SK-N-SH (cell line): ENCODE measurements at regions not wholly inside any gene's neighbourhood (a gene's known extent, or its start where the extent isn't known, plus 50 kb on each side); places are given as distances from the start of the nearest gene placed in this dataset.

Experiments
- CHD2 ChIP-seq: fragments of 150-350 bp; IDR thresholded peaks from 2 replicates; pipeline ENCODE4 v1.6.1; 2018; ENCODE audit warnings: low read length; ENCODE audit not compliant: partially characterized antibody
- CTCF ChIP-seq: fragments of 200-600 bp; sonication (generic); IDR thresholded peaks from 2 replicates; pipeline ENCODE4 v1.6.1; 2017; ENCODE audit warnings: antibody characterized with exemption, mild to moderate bottlenecking, moderate library complexity
- EP300 ChIP-seq, 2 experiments: IDR thresholded peaks; 2 replicates each; pipeline versions ENCODE4 v1.4.0 to v1.6.1; 2012; ENCODE audit warnings: borderline replicate concordance in 1 of 2, low read depth in 1 of 2, low read length in 1 of 2
- FOXJ3 ChIP-seq: sonication (generic); formaldehyde crosslinking; IDR thresholded peaks from 2 replicates; pipeline ENCODE4 v1.5.1; 2020; ENCODE audit warnings: mild to moderate bottlenecking, missing genetic modification reagents
- GABPA ChIP-seq: IDR thresholded peaks from 2 replicates; pipeline ENCODE4 v1.4.0; 2012; ENCODE audit warnings: low read depth, mild to moderate bottlenecking
- JUND ChIP-seq: IDR thresholded peaks from 2 replicates; pipeline ENCODE4 v1.4.0; 2012
- POLR2AphosphoS5 ChIP-seq: IDR thresholded peaks from 2 replicates; pipeline ENCODE4 v1.6.1; 2012; ENCODE audit warnings: low read depth, low read length
- REST ChIP-seq: IDR thresholded peaks from 2 replicates; pipeline ENCODE4 v1.6.1; 2012; ENCODE audit warnings: mild to moderate bottlenecking, low read depth, low read length, moderate library complexity
- TF ChIP-seq, protein P1 (sequence below): fragments of 150-350 bp; IDR thresholded peaks from 2 replicates; pipeline ENCODE4 v1.6.1; 2016; ENCODE audit warnings: mild to moderate bottlenecking, low read depth, low read length

DNA sequence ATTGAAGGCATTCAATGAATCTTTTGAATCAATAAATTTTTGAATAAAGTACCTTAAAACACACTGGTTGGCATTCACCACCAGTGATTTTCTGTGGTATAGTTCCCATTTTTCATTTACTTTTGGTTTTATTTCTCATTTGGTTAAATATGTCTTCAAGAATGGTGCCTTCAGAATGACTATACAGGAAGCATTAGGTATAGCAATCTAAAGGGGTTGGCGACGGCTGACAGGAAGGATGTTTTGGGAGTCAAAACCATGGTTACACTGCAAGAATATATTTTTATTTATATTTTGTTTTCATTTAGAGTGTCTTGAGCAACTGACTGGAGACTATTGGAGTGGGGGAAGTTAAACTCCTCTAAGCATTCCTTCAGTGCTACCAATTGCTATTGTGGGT, 235.7 kb downstream of the HTR1A start:
- no peak for TF ChIP-seq CTCF
- TF ChIP-seq GABPA: no peak
- no peak for TF ChIP-seq POLR2AphosphoS5
- no peak for TF ChIP-seq REST
- TF ChIP-seq EP300 (IDR thresholded peaks at IDR 0.05; ENCODE audit: borderline replicate concordance in 1 of 2, low read depth in 1 of 2, low read length in 1 of 2): no peak
- no peak for TF ChIP-seq CHD2
- TF ChIP-seq, protein P1, sequence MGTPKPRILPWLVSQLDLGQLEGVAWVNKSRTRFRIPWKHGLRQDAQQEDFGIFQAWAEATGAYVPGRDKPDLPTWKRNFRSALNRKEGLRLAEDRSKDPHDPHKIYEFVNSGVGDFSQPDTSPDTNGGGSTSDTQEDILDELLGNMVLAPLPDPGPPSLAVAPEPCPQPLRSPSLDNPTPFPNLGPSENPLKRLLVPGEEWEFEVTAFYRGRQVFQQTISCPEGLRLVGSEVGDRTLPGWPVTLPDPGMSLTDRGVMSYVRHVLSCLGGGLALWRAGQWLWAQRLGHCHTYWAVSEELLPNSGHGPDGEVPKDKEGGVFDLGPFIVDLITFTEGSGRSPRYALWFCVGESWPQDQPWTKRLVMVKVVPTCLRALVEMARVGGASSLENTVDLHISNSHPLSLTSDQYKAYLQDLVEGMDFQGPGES: no peak
- no peak for TF ChIP-seq FOXJ3
- TF ChIP-seq JUND: no peak
